Peyer's patch (tissue), 4 donors: ENCODE measurements at regions not wholly inside any gene's neighbourhood (a gene's known extent, or its start where the extent isn't known, plus 50 kb on each side); places are given as distances from the start of the nearest gene placed in this dataset.
A peak's percentile ranks its signal among the peaks of the same experiment; 100 is the strongest.

Source experiments
- DNase-seq, 3 donors: peaks; one replicate each; pipeline ENCODE4 v3.0.0-alpha.2; 2017 to 2019
- H3K27ac ChIP-seq, 4 donors: fragments of 200-600 bp; sonication (generic); one replicate each; pipeline ENCODE4 v1.5.1; 2016 to 2019
- H3K27me3 ChIP-seq, 2 donors: fragments of 200-600 bp; sonication (generic); one replicate each; pipeline ENCODE4 v1.5.1; 2019
- H3K36me3 ChIP-seq, 3 donors: fragments of 200-600 bp; sonication (generic); one replicate each; pipeline ENCODE4 v1.5.1; 2016 to 2019
- H3K4me1 ChIP-seq, 4 donors: fragments of 200-600 bp; sonication (generic); one replicate each; pipeline ENCODE4 v1.5.1; 2016 to 2019
- H3K4me3 ChIP-seq, 4 donors: fragments of 200-600 bp; sonication (generic); 1 replicate in 3 of 4; 2 replicates in 1 of 4; pipeline ENCODE4 v1.5.1; 2016 to 2019; ENCODE audit warnings: mild to moderate bottlenecking in 1 of 4
- H3K9me3 ChIP-seq, 4 donors: fragments of 200-600 bp; sonication (generic); one replicate each; pipeline ENCODE4 v1.5.1; 2016 to 2019; ENCODE audit warnings: mild to moderate bottlenecking in 1 of 4
- CTCF ChIP-seq, 6 experiments: fragments of 450-650 bp in 4 of 6; fragments of 200-600 bp in 2 of 6; sonication (generic) in 1 of 6; IDR thresholded peaks; one replicate each; pipeline ENCODE4 v1.5.1; 2017 to 2019; ENCODE audit warnings: antibody characterized with exemption in 6 of 6, mild to moderate bottlenecking in 3 of 6, moderate library complexity in 1 of 6
- POLR2A ChIP-seq, 2 donors: fragments of 450-650 bp; IDR thresholded peaks; one replicate each; pipeline ENCODE4 v1.5.1; 2017; ENCODE audit warnings: antibody characterized with exemption in 2 of 2, mild to moderate bottlenecking in 2 of 2, moderate library complexity in 2 of 2

GRCh38 chr3:43894176-43895049, 203.7 kb downstream of the ABHD5 start:
- peaks cover 0 to 13% (median 6%) of the 10 kb centered on the region in 4 donors for H3K4me1 ChIP-seq
- DNase-seq, result peak; percentile 37 to 57 (median 56)
- no peaks in the 10 kb centered on the region for H3K36me3 ChIP-seq
- no peaks in the 10 kb centered on the region for H3K27me3 ChIP-seq
- H3K9me3 ChIP-seq, result no peaks in the 10 kb centered on the region
- no peak for TF ChIP-seq CTCF (IDR thresholded peaks at IDR 0.05)
- TF ChIP-seq POLR2A (IDR thresholded peaks at IDR 0.05), result no peak
- peak overlapping the region in 1 of 4 donors; percentile 26 for H3K27ac ChIP-seq
- H3K4me3 ChIP-seq, result peak overlapping the region; percentile 34 to 54 (median 42)

GRCh38 chr3:43895573-43895972, 204.8 kb downstream of the ABHD5 start:
- Histone ChIP-seq H3K9me3 (no peaks in the 10 kb centered on the region), H3K27me3 (no peaks in the 10 kb centered on the region)

GRCh38 chr3:43902415-43902814, 211.7 kb downstream of the ABHD5 start:
- H3K4me1 ChIP-seq, result no peaks in the 10 kb centered on the region
- no peak for DNase-seq
- no peak for TF ChIP-seq POLR2A (IDR thresholded peaks at IDR 0.05)
- no peak for TF ChIP-seq CTCF (IDR thresholded peaks at IDR 0.05)

More at GRCh38 chr3:43895573-43895972, 204.8 kb downstream of the ABHD5 start:
- no peak for DNase-seq
- Histone ChIP-seq H3K36me3 (no peaks in the 10 kb centered on the region), H3K4me3 (no peak overlapping the region), H3K4me1 (peaks cover 0 to 13% (median 6%) of the 10 kb centered on the region in 4 donors), H3K27ac (no peak overlapping the region)
- TF ChIP-seq CTCF (IDR thresholded peaks at IDR 0.05), result no peak
- no peak for TF ChIP-seq POLR2A (IDR thresholded peaks at IDR 0.05)

GRCh38 chr3:43905157-43905556, 214.4 kb downstream of the ABHD5 start:
- no peaks in the 10 kb centered on the region for H3K27me3 ChIP-seq
- no peak overlapping the region for H3K27ac ChIP-seq
- no peaks in the 10 kb centered on the region for H3K9me3 ChIP-seq
- H3K36me3 ChIP-seq, result no peaks in the 10 kb centered on the region
- no peak overlapping the region for H3K4me3 ChIP-seq
- TF ChIP-seq CTCF (IDR thresholded peaks at IDR 0.05), result no peak
- TF ChIP-seq POLR2A (IDR thresholded peaks at IDR 0.05), result no peak
- DNase-seq, result no peak
- H3K4me1 ChIP-seq, result no peaks in the 10 kb centered on the region

More at GRCh38 chr3:43902415-43902814, 211.7 kb downstream of the ABHD5 start:
- Histone ChIP-seq H3K36me3 (no peaks in the 10 kb centered on the region), H3K9me3 (no peaks in the 10 kb centered on the region), H3K27me3 (no peaks in the 10 kb centered on the region), H3K4me3 (no peak overlapping the region), H3K27ac (no peak overlapping the region)

GRCh38 chr3:43906849-43907507, 216.2 kb downstream of the ABHD5 start:
- Histone ChIP-seq H3K27me3 (no peaks in the 10 kb centered on the region), H3K27ac (no peak overlapping the region), H3K9me3 (no peaks in the 10 kb centered on the region), H3K4me1 (no peaks in the 10 kb centered on the region), H3K36me3 (no peaks in the 10 kb centered on the region), H3K4me3 (no peak overlapping the region)
- DNase-seq, result no peak
- TF ChIP-seq POLR2A (IDR thresholded peaks at IDR 0.05) (no peak), CTCF (IDR thresholded peaks at IDR 0.05) (no peak)
